GM21390 (cell line): ENCODE measurements at regions not wholly inside any gene's neighbourhood (a gene's known extent, or its start where the extent isn't known, plus 50 kb on each side); places are given as distances from the start of the nearest gene placed in this dataset.
"Not testable (repeated sequence)": the region's sequence is repeated elsewhere in the genome, so short reads cannot be mapped to it uniquely, and the experiment has no call there.

Source experiments
- ATAC-seq: cut with Tn5 transposase; IDR thresholded peaks from one replicate; pipeline ENCODE4 v1.9.1; 2021; ENCODE audit not compliant: unreplicated experiment

DNA sequence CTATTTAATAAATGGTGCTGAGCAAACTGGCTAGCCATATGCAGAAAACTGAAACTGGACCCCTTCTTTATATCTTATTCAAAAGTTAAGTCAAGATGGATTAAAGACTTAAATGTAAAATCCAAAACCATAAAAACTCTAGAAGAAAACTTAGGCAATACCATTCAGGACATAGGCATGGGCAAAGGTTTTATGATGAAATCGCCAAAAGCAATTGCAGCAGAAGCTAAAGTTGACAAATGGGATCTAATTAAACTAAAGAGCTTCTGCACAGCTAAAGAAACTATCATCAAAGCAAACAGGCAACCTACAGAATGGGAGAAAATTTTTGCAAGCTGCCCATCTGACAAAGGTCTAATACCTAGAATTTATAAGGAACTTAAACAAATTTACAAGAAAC, 79.0 kb upstream of the SALL1 start:
- ATAC-seq, result not testable (repeated sequence)

DNA sequence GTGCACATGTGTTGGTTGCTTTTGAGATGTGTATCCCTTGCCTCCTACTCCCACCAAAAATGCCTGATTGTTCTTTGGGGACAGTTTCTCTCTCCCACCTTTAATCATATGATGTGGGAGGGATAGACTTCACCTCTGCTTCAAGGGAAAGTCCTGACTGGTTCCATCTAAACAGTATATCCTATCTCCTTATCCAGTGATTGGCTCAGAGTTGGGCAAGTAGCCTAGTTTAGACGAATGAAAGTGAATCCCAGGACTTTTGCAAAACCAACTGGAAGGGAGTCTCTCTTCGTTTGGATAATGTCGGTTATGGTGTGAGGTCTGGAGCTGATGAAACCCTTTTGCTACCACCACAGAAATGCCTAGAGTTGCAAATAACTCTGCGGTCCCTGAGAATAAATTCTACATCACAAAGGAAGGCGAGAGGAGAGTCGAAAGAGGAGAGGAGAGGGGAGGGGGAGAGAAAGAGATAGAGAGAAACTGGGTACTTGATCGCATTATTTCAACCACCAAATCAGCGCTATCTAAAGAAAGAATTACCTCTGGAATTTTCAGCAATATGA, 77.1 kb upstream of the SALL1 start:
- ATAC-seq, result no peak

DNA sequence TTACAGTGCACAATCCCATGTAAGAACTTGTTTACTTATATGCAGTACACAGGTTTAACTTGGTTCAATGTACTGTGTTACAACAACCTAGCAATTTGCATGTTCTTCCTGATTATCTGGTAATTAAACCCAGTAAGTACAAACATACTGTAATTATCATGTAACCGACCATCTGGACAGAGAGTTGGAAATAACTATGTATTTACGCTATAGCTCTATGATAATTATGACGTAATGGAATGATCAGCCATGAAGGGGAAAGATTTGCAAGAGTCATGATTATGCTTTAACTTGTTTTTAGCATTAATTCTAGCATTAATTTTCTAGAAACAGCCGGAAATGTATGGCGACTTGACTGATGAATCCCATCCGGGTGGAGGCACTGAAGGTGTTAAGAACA, 74.8 kb upstream of the SALL1 start:
- ATAC-seq, result no peak

DNA sequence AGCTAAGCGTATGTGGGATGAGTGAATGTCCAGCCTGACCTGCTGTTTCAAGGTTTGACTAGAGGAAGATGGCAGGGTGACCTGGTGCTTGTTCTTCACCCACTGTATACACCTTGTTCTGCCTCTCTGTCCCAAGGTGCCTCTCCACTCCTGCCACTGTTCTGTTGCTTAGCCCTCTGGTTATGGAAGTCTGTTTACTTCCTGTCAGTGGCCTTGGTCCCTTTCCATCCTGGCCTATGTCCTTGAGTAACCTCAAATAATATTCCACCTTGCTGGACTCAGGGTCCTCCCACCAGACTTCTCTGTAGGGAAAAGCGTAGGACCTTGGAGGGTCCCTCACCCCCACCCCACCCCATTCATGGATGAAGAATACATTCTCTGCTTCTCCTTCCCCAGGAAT, 73.2 kb upstream of the SALL1 start:
- no peak for ATAC-seq

DNA sequence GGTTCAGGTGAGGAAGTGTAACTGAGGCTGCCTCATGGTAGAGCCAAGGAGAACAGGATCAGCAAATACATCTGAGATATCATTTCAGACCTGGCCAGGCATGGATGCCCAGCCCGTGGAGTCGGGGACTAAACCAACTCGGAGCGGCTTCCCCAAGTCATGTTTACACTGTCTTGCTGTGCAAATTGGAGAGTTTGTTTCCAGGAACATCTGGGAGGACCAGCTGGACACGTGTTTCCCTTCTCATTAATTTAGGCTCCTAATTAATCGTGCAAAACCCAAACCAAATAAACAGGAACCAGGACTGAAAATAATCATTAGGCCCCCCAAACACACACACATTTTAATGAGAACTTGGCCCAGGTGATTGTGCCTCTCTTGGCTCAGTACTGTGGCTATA, 70.9 kb upstream of the SALL1 start:
- no peak for ATAC-seq

DNA sequence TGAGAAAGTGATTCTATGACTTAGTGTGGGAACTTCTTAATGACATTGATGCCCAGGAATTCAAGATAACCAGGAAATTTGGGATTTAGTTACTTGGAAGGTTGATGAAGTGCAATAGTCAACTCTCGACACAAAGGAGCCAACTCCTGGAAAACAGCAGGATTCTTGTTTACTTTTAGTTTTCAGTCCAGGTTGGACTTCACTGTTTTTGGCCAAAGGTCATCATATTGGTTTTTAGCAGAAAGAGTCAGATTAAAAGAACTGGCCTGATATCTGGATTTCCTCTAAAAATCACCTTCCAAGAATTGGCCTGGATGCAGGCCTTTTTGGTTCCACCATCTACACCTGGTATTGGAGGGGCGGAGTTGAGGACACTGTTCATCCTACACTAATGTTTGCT, 60.1 kb upstream of the SALL1 start:
- no peak for ATAC-seq

DNA sequence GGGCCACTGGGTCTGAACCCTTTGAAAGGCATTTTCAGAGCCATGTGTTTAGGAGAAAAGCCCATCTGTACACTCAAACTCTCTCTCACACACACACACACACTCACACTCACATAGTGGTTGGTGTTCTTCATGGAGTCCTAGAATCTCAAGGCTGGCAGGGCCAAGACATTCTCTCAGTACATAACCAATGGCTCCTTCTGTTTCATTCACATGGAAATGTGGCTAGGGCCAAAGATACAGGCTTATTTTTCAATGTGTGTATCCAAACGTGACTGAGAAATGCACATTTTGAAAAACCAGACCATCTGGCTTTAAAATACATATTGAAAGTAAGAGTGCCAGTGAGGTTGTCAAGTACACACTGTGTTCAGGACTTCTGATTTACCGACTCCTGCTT, 59.0 kb upstream of the SALL1 start:
- no peak for ATAC-seq

DNA sequence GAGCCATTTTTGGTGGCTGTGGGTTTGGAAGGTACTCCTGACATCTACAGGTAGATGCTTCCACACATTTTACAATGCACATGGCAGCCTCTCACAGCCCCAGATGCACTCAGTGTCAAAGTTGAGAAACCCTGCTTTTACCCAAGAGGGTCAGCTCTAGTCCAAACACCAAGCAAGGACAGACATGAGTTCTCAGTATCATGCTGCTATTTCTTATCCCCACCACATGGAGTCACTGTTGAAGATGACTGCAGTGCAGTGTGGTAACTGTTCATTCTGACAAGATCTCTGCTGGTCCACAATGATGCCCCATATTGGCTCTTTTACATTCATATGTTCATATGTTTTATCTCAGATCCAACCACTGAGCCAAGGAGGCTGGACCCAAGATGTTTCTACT, 50.5 kb upstream of the SALL1 start:
- no peak for ATAC-seq
